ENCODE measurements at regions not wholly inside any gene's neighbourhood (a gene's known extent, or its start where the extent isn't known, plus 50 kb on each side); places are given as distances from the start of the nearest gene placed in this dataset.

DNA sequence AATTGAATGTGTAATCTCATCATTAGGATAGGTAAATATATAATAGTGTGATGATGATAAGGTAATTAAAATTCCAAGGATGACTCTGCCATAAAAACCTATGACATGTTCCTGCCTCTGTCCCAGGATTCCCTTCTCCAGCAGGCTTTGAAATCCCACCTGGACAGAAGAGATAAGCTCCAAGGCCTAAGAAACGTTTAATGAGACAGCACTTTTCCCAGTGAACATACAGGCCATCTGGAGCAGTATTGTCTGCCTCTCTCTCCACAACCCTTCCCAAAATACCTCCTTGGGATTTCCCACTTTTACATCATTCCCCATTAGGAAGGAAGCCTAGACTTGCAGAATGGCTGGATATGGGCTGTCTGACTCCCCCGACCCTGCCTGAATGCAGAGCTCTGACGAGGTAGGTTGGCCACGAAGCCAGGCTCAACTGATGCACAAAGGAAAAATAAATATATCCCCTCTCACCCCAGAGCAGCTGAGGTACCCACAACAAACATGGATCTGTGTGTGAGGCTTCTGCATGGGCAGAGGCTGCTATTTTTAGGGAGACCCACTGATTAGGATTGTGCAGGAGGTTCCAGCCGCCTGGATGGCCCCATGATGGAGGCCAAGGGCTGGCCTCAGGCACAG, 71.0 kb downstream of the TMPRSS5 start:
- TF ChIP-seq, protein P1, sequence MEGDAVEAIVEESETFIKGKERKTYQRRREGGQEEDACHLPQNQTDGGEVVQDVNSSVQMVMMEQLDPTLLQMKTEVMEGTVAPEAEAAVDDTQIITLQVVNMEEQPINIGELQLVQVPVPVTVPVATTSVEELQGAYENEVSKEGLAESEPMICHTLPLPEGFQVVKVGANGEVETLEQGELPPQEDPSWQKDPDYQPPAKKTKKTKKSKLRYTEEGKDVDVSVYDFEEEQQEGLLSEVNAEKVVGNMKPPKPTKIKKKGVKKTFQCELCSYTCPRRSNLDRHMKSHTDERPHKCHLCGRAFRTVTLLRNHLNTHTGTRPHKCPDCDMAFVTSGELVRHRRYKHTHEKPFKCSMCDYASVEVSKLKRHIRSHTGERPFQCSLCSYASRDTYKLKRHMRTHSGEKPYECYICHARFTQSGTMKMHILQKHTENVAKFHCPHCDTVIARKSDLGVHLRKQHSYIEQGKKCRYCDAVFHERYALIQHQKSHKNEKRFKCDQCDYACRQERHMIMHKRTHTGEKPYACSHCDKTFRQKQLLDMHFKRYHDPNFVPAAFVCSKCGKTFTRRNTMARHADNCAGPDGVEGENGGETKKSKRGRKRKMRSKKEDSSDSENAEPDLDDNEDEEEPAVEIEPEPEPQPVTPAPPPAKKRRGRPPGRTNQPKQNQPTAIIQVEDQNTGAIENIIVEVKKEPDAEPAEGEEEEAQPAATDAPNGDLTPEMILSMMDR (IDR thresholded peaks at IDR 0.05; ENCODE audit: low read depth, low read length), result no peak
- no peak for TF ChIP-seq EZH2phosphoT487 (IDR thresholded peaks at IDR 0.05; ENCODE audit: low read depth)
- H3K4me2 ChIP-seq (ENCODE audit: low read length), result no peak overlapping the region

GRCh38 chr11:113632981-113633380, 73.1 kb downstream of the TMPRSS5 start:
- Histone ChIP-seq H4K20me1 (ENCODE audit: insufficient read depth, low read length) (no peaks in the 10 kb centered on the region), H2AFZ (ENCODE audit: low read depth, low read length) (no peak overlapping the region)
- TF ChIP-seq, protein P1 (IDR thresholded peaks at IDR 0.05; ENCODE audit: low read depth, low read length), result no peak
- no peak for TF ChIP-seq EZH2phosphoT487 (IDR thresholded peaks at IDR 0.05; ENCODE audit: low read depth)

More for the DNA sequence above, 71.0 kb downstream of the TMPRSS5 start:
- Histone ChIP-seq H3K4me3 (ENCODE audit: low read length) (no peak overlapping the region), H3K36me3 (replicated peaks; ENCODE audit: low read depth, low read length) (no peaks in the 10 kb centered on the region), H3K9me3 (ENCODE audit: insufficient read depth, low read length) (no peaks in the 10 kb centered on the region), H3K4me1 (ENCODE audit: low read length) (no peaks in the 10 kb centered on the region), H3K27ac (ENCODE audit: low read length) (no peak overlapping the region), H3K79me2 (ENCODE audit: low read length) (no peaks in the 10 kb centered on the region), H3K9ac (ENCODE audit: low read length) (no peak overlapping the region), H2AFZ (ENCODE audit: low read depth, low read length) (no peak overlapping the region), H4K20me1 (ENCODE audit: insufficient read depth, low read length) (no peaks in the 10 kb centered on the region), H3K27me3 (ENCODE audit: low read depth, low read length) (peaks cover 18% of the 10 kb centered on the region)

GRCh38 chr11:113629562-113629961, 76.5 kb downstream of the TMPRSS5 start:
- H3K79me2 ChIP-seq (ENCODE audit: low read length), result no peaks in the 10 kb centered on the region
- H3K27me3 ChIP-seq (ENCODE audit: low read depth, low read length), result peaks cover 30% of the 10 kb centered on the region
- H2AFZ ChIP-seq (ENCODE audit: low read depth, low read length), result no peak overlapping the region
- no peak overlapping the region for H3K27ac ChIP-seq (ENCODE audit: low read length)
- H3K4me3 ChIP-seq (ENCODE audit: low read length), result no peak overlapping the region
- TF ChIP-seq, protein P1 (IDR thresholded peaks at IDR 0.05; ENCODE audit: low read depth, low read length), result no peak
- TF ChIP-seq EZH2phosphoT487 (IDR thresholded peaks at IDR 0.05; ENCODE audit: low read depth), result no peak
- H3K4me2 ChIP-seq (ENCODE audit: low read length), result no peak overlapping the region
- H3K4me1 ChIP-seq (ENCODE audit: low read length), result no peaks in the 10 kb centered on the region
- H3K9me3 ChIP-seq (ENCODE audit: insufficient read depth, low read length), result no peaks in the 10 kb centered on the region
- no peaks in the 10 kb centered on the region for H3K36me3 ChIP-seq (replicated peaks; ENCODE audit: low read depth, low read length)
- no peak overlapping the region for H3K9ac ChIP-seq (ENCODE audit: low read length)
- no peaks in the 10 kb centered on the region for H4K20me1 ChIP-seq (ENCODE audit: insufficient read depth, low read length)

More at GRCh38 chr11:113632981-113633380, 73.1 kb downstream of the TMPRSS5 start:
- Histone ChIP-seq H3K9ac (ENCODE audit: low read length) (no peak overlapping the region), H3K36me3 (replicated peaks; ENCODE audit: low read depth, low read length) (no peaks in the 10 kb centered on the region), H3K4me1 (ENCODE audit: low read length) (no peaks in the 10 kb centered on the region), H3K4me3 (ENCODE audit: low read length) (no peak overlapping the region), H3K9me3 (ENCODE audit: insufficient read depth, low read length) (no peaks in the 10 kb centered on the region), H3K4me2 (ENCODE audit: low read length) (no peak overlapping the region), H3K27ac (ENCODE audit: low read length) (no peak overlapping the region), H3K27me3 (ENCODE audit: low read depth, low read length) (peaks cover 30% of the 10 kb centered on the region), H3K79me2 (ENCODE audit: low read length) (no peaks in the 10 kb centered on the region)

DNA sequence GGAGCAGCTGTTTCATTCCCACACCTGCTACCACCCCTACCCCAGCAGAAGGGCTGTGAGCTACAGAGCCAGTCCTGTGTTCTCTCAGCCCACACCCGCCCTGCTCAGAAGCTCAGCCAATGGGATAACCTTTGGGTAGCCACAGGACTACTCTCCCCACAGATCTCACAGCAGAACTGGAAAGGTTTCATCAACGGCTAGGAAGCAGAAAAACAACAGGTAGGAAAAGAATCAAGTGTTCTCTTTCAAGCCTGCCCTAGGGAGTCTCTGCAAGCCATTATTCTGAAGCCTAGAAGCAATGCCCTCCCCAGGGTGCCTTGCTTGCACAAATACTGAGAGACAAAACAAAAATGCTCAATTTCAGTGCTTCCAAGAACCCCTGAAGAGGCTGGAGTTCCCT, 77.2 kb downstream of the TMPRSS5 start:
- Histone ChIP-seq H3K27ac (ENCODE audit: low read length) (no peak overlapping the region), H3K4me1 (ENCODE audit: low read length) (no peaks in the 10 kb centered on the region), H3K4me2 (ENCODE audit: low read length) (no peak overlapping the region), H2AFZ (ENCODE audit: low read depth, low read length) (no peak overlapping the region), H4K20me1 (ENCODE audit: insufficient read depth, low read length) (no peaks in the 10 kb centered on the region), H3K27me3 (ENCODE audit: low read depth, low read length) (peaks cover 30% of the 10 kb centered on the region), H3K4me3 (ENCODE audit: low read length) (no peak overlapping the region), H3K36me3 (replicated peaks; ENCODE audit: low read depth, low read length) (no peaks in the 10 kb centered on the region), H3K9ac (ENCODE audit: low read length) (no peak overlapping the region), H3K79me2 (ENCODE audit: low read length) (no peaks in the 10 kb centered on the region), H3K9me3 (ENCODE audit: insufficient read depth, low read length) (no peaks in the 10 kb centered on the region)
- TF ChIP-seq, protein P1 (IDR thresholded peaks at IDR 0.05; ENCODE audit: low read depth, low read length), result no peak
- TF ChIP-seq EZH2phosphoT487 (IDR thresholded peaks at IDR 0.05; ENCODE audit: low read depth), result no peak
